Prostate gland (tissue), 2 donors: ENCODE measurements at regions not wholly inside any gene's neighbourhood (a gene's known extent, or its start where the extent isn't known, plus 50 kb on each side); places are given as distances from the start of the nearest gene placed in this dataset.

Experiments
- POLR2A ChIP-seq: fragments of 450-650 bp; IDR thresholded peaks from one replicate; pipeline ENCODE4 v1.6.1; 2016; ENCODE audit warnings: antibody characterized with exemption, mild to moderate bottlenecking
- POLR2AphosphoS5 ChIP-seq: sonication (generic); formaldehyde crosslinking; IDR thresholded peaks from one replicate; pipeline ENCODE4 v1.6.1; 2017; ENCODE audit warnings: antibody characterized with exemption
- TF ChIP-seq, protein P1 (sequence below), 4 experiments: fragments of 200-600 bp in 2 of 4; fragments of 450-650 bp in 2 of 4; sonication (generic) in 2 of 4; IDR thresholded peaks; 1 replicate in 3 of 4; 2 replicates in 1 of 4; pipeline ENCODE4 v1.5.1; 2016 to 2019; ENCODE audit warnings: antibody characterized with exemption in 4 of 4, mild to moderate bottlenecking in 2 of 4, moderate library complexity in 2 of 4

DNA sequence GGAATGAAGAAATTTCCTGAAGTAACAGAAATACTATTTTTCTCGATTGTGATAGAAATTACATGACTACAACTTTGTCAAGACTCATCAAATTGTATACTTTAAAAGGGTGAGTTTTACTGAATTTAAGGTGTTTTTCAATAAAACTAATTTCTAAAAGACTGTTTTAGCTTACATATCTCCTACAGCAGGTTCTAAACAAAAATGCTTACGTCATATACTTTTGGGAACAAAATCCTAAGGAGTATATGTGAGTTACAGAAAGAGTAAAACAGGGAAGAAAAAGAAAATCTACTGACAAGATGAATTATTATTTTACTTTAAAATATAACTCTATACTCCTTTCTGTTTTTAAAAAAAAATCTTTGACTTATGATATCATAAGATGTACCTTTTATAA lies 660.3 kb upstream of the PKDCC start:
- TF ChIP-seq, protein P1, sequence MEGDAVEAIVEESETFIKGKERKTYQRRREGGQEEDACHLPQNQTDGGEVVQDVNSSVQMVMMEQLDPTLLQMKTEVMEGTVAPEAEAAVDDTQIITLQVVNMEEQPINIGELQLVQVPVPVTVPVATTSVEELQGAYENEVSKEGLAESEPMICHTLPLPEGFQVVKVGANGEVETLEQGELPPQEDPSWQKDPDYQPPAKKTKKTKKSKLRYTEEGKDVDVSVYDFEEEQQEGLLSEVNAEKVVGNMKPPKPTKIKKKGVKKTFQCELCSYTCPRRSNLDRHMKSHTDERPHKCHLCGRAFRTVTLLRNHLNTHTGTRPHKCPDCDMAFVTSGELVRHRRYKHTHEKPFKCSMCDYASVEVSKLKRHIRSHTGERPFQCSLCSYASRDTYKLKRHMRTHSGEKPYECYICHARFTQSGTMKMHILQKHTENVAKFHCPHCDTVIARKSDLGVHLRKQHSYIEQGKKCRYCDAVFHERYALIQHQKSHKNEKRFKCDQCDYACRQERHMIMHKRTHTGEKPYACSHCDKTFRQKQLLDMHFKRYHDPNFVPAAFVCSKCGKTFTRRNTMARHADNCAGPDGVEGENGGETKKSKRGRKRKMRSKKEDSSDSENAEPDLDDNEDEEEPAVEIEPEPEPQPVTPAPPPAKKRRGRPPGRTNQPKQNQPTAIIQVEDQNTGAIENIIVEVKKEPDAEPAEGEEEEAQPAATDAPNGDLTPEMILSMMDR (IDR thresholded peaks at IDR 0.05), result no peak
- TF ChIP-seq POLR2A (no peak), POLR2AphosphoS5 (no peak)
